HG03066 (cell line): ENCODE measurements at regions not wholly inside any gene's neighbourhood (a gene's known extent, or its start where the extent isn't known, plus 50 kb on each side); places are given as distances from the start of the nearest gene placed in this dataset.

Experiments
- ATAC-seq: cut with Tn5 transposase; IDR thresholded peaks from one replicate; pipeline ENCODE4 v1.9.1; 2021; ENCODE audit warnings: low read depth; ENCODE audit not compliant: unreplicated experiment

- no peak for ATAC-seq
These were observed 354.2 kb downstream of the ZEB2 start for GRCh38 chr2:144165599-144166250.

- no peak for ATAC-seq
These were observed 356.3 kb downstream of the ZEB2 start for GRCh38 chr2:144163592-144163991.

GRCh38 chr2:144162652-144163051, 357.3 kb downstream of the ZEB2 start:
- ATAC-seq, result peak; percentile 68

GRCh38 chr2:144161061-144161460, 358.9 kb downstream of the ZEB2 start:
- no peak for ATAC-seq

GRCh38 chr2:144159240-144159639, 360.7 kb downstream of the ZEB2 start:
- ATAC-seq, result no peak

GRCh38 chr2:144158096-144158495, 361.8 kb downstream of the ZEB2 start:
- no peak for ATAC-seq

GRCh38 chr2:144156736-144157640, 362.9 kb downstream of the ZEB2 start:
- no peak for ATAC-seq

GRCh38 chr2:144154205-144154604, 365.7 kb downstream of the ZEB2 start:
- ATAC-seq, result no peak

- no peak for ATAC-seq
These were observed 367.1 kb downstream of the ZEB2 start for GRCh38 chr2:144152817-144153271.

- no peak for ATAC-seq
These were observed 368.1 kb downstream of the ZEB2 start for GRCh38 chr2:144151851-144152250.

- ATAC-seq, result no peak
These were observed 368.5 kb downstream of the ZEB2 start for GRCh38 chr2:144151405-144151804.

- ATAC-seq, result no peak
These were observed 372.6 kb downstream of the ZEB2 start for GRCh38 chr2:144147356-144147755.

GRCh38 chr2:144146876-144147275, 373.0 kb downstream of the ZEB2 start:
- no peak for ATAC-seq

- no peak for ATAC-seq
These were observed 373.8 kb downstream of the ZEB2 start for GRCh38 chr2:144146076-144146475.

- no peak for ATAC-seq
These were observed 376.4 kb downstream of the ZEB2 start for GRCh38 chr2:144143294-144144151.

- no peak for ATAC-seq
These were observed 379.0 kb downstream of the ZEB2 start for GRCh38 chr2:144140891-144141290.

- no peak for ATAC-seq
These were observed 382.1 kb downstream of the ZEB2 start for GRCh38 chr2:144137705-144138428.

- ATAC-seq, result no peak
These were observed 382.6 kb downstream of the ZEB2 start for GRCh38 chr2:144137272-144137671.

GRCh38 chr2:144136297-144137010, 383.5 kb downstream of the ZEB2 start:
- ATAC-seq, result no peak
